HEK293T (cell line): ENCODE measurements at regions not wholly inside any gene's neighbourhood (a gene's known extent, or its start where the extent isn't known, plus 50 kb on each side); places are given as distances from the start of the nearest gene placed in this dataset.

ENCODE experiments used
- CTCF ChIA-PET: fragments of 350-600 bp; formaldehyde crosslinking; extraction: SDS; loops from one replicate; lab custom pipeline; 2021; ENCODE audit warnings: antibody characterized with exemption, inconsistent platforms; lab: Yijun Ruan, JAX
- POLR2A ChIA-PET: fragments of 350-600 bp; formaldehyde crosslinking; extraction: SDS; loops from one replicate; lab custom pipeline; 2020; ENCODE audit warnings: antibody characterized with exemption, inconsistent platforms; lab: Yijun Ruan, JAX
- DNase-seq: peaks from one replicate; pipeline ENCODE4 v3.0.0; 2012; ENCODE audit warnings: mixed read lengths; ENCODE audit errors: extremely low spot score
- ARNT ChIP-seq: fragments of 450-650 bp; IDR thresholded peaks from 2 replicates; pipeline ENCODE4 v1.6.1; 2017; ENCODE audit warnings: mild to moderate bottlenecking
- BHLHE40 ChIP-seq: fragments of 450-650 bp; IDR thresholded peaks from 2 replicates; pipeline ENCODE4 v1.6.1; 2016; ENCODE audit warnings: mild to moderate bottlenecking, moderate library complexity, borderline replicate concordance
- CTBP1 ChIP-seq: fragments of 450-650 bp; IDR thresholded peaks from 2 replicates; pipeline ENCODE4 v1.6.1; 2016; ENCODE audit warnings: borderline replicate concordance
- ELF4 ChIP-seq: fragments of 450-650 bp; IDR thresholded peaks from 2 replicates; pipeline ENCODE4 v1.6.1; 2017; ENCODE audit warnings: antibody characterized with exemption
- FOXA1 ChIP-seq: fragments of 450-650 bp; IDR thresholded peaks from 2 replicates; pipeline ENCODE4 v1.6.1; 2016; ENCODE audit warnings: mild to moderate bottlenecking
- FOXK2 ChIP-seq: fragments of 450-650 bp; IDR thresholded peaks from 2 replicates; pipeline ENCODE4 v1.6.1; 2016; ENCODE audit warnings: mild to moderate bottlenecking
- FOXM1 ChIP-seq: fragments of 450-650 bp; IDR thresholded peaks from 2 replicates; pipeline ENCODE4 v1.6.1; 2017; ENCODE audit warnings: mild to moderate bottlenecking, borderline replicate concordance
- HDGF ChIP-seq: fragments of 450-650 bp; IDR thresholded peaks from 2 replicates; pipeline ENCODE4 v1.6.1; 2017; ENCODE audit warnings: antibody characterized with exemption, borderline replicate concordance
- L3MBTL2 ChIP-seq: fragments of 450-650 bp; conservative IDR thresholded peaks from 2 replicates; pipeline ENCODE4 v1.6.1; 2016; ENCODE audit warnings: mild to moderate bottlenecking
- LEF1 ChIP-seq: fragments of 450-650 bp; IDR thresholded peaks from 2 replicates; pipeline ENCODE4 v1.6.1; 2017; ENCODE audit warnings: mild to moderate bottlenecking, borderline replicate concordance
- NFRKB ChIP-seq: fragments of 450-650 bp; IDR thresholded peaks from 2 replicates; pipeline ENCODE4 v1.6.1; 2016; ENCODE audit warnings: mild to moderate bottlenecking, moderate library complexity
- SP1 ChIP-seq: fragments of 450-650 bp; IDR thresholded peaks from 2 replicates; pipeline ENCODE4 v1.6.1; 2017
- SUZ12 ChIP-seq: fragments of 450-650 bp; IDR thresholded peaks from 2 replicates; pipeline ENCODE4 v1.6.1; 2016; ENCODE audit warnings: mild to moderate bottlenecking
- TARDBP ChIP-seq: fragments of 450-650 bp; IDR thresholded peaks from 2 replicates; pipeline ENCODE4 v1.6.1; 2016
- ZNF384 ChIP-seq: fragments of 450-650 bp; IDR thresholded peaks from 2 replicates; pipeline ENCODE4 v1.6.1; 2016
- TF ChIP-seq, protein P1 (sequence below): fragments of 450-650 bp; IDR thresholded peaks from 2 replicates; pipeline ENCODE4 v1.6.1; 2016

DNA sequence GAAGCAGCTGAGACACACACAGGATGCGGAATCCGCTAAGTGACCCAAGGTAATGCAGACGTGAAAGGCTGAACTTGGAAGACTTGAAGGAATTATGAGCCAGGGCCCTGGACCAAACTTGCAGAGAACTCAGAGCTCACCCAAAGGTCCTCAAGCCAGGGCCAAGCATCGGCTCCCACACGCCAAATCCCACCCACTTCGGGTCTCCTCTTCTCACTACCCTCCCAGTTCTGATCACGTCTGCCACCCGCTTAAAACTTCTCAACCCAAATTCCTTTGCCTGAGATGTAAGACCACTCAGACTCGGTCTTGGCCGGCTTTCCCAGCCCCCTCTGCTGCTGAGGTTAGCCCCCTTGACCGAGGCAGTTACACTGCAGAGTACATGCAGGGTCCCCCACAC is 130.1 kb downstream of the PSMG1 start:
- CTCF ChIA-PET: no interaction called here
- DNase-seq: no peak
- POLR2A ChIA-PET: no interaction called here
- TF ChIP-seq L3MBTL2 (no peak), FOXA1 (no peak), FOXK2 (no peak), CTBP1 (no peak), ELF4 (no peak), ZNF384 (no peak), ARNT (no peak), LEF1 (no peak), SUZ12 (no peak), SP1 (no peak), TARDBP (no peak), NFRKB (no peak), HDGF (no peak), FOXM1 (no peak), BHLHE40 (no peak)
- TF ChIP-seq, protein P1, sequence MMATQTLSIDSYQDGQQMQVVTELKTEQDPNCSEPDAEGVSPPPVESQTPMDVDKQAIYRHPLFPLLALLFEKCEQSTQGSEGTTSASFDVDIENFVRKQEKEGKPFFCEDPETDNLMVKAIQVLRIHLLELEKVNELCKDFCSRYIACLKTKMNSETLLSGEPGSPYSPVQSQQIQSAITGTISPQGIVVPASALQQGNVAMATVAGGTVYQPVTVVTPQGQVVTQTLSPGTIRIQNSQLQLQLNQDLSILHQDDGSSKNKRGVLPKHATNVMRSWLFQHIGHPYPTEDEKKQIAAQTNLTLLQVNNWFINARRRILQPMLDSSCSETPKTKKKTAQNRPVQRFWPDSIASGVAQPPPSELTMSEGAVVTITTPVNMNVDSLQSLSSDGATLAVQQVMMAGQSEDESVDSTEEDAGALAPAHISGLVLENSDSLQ: no peak

DNA sequence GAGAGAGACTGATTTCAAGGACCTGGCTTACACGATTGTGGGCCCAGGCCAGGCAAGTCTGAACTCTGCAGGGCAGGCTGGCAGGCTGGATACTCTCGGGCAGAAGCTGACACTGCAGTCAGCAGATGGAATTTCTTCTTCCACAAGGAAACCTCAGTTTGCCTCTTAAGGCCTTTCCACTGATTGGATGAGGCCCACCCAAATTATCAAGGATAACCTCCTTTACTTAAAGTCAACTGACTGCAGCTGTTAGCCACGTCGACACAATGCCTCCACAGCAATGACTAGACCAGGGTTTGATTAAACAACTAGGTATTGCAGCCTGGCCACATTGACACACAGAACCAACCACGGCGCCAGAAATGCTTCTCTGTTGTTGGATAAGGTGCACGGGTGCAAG is 130.5 kb downstream of the PSMG1 start:
- POLR2A ChIA-PET: no interaction called here
- CTCF ChIA-PET: no interaction called here
- no peak for DNase-seq
- TF ChIP-seq SP1 (no peak), CTBP1 (no peak), FOXK2 (no peak), FOXA1 (no peak), ARNT (no peak), NFRKB (no peak), TARDBP (no peak), ZNF384 (no peak), SUZ12 (no peak)

DNA sequence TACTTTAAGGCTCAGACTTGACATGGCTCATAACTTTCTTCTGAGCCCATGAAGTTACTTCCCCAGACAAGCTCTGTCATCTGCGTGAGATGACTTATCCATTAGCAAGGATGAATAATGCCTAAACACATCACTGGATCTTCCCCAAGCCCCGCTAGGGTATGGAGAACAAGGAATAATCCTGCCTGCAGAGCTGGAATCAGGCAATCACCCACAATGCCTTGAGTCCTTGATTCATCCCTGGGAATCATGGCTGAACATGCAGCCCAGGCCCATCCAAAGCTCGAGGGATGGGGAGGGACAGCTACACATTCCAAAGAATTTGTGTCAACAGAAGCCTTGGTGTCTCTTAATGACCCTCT is 131.7 kb downstream of the PSMG1 start:
- TF ChIP-seq ELF4 (no peak), FOXM1 (no peak), HDGF (no peak), CTBP1 (no peak), SUZ12 (no peak), FOXA1 (no peak), SP1 (no peak), ZNF384 (no peak), NFRKB (no peak), TARDBP (no peak)
- TF ChIP-seq, protein P1: no peak
- no peak for DNase-seq
- CTCF ChIA-PET: interaction anchor here (0.6 kb wide), 1 partner anchor 144 kb away, joined by 3 read pairs; no protein-coding TSS in a partner anchor
- POLR2A ChIA-PET: no interaction called here

DNA sequence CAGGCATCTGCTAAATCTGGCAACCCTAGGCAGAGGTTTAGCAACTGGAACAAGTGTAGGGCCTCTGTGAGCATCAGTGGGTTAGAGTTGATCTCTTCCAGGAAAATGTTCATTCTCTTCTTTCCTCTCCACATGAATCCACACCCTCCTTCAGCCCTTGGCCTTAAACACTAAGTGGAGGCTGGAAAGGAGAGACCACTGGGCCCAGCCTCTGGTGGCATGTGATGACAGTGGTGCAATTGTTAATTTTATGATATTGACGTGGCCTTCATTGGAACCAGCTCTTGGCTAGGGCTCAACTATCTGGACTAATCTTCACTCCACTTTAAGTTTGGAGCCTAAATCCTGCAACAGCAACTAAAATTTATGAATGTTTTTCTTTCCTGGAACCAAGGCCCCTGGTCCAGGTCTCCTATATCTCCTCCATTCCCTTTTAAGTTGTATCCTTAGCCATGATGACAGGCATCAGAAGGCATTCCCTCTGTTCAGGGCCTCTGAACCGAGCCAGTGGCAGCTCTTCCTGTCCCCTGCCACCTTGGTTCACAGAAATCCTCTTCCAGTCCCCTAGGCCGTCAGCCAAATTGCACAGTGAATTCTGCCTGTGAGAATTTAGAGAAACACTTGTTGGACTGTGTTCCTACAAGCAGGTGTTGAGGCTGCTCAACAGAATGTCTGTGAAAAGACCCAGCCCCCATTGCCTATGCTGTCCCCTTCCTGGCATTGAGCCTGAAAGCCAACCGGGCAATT is 132.2 kb downstream of the PSMG1 start:
- CTCF ChIA-PET: no interaction called here

DNA sequence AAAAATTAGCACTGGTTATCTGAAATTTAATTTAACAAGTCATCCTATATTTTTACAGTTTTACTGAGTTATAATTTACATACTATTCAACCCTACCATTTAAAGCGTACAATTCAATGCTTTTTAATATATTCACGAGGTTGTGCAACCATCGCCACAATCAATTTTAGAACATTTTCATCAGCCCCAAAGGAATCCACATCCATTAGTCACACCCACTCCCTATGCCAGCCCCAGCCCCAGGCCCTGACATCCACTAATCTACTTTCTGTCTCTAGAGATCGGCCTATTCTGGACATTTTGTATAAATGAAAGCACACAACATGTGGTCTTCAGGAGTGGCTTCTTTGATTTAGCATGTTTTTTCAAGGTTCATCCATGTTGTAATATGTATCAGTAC is 134.7 kb downstream of the PSMG1 start:
- TF ChIP-seq FOXA1: no peak
- TF ChIP-seq, protein P1: no peak
- no peak for TF ChIP-seq SUZ12
- TF ChIP-seq HDGF: no peak
- no peak for TF ChIP-seq FOXK2
- TF ChIP-seq TARDBP: no peak
- no peak for TF ChIP-seq SP1
- TF ChIP-seq NFRKB: no peak
- TF ChIP-seq FOXM1: no peak
- no peak for TF ChIP-seq ZNF384
- TF ChIP-seq BHLHE40: no peak
- TF ChIP-seq ELF4: no peak
- ChIA-PET POLR2A (no interaction called here), CTCF (no interaction called here)
- DNase-seq: no peak

More for the DNA sequence above, 132.2 kb downstream of the PSMG1 start:
- no peak for DNase-seq
- no peak for TF ChIP-seq FOXM1
- no peak for TF ChIP-seq FOXK2
- TF ChIP-seq ZNF384: no peak
- TF ChIP-seq SUZ12: no peak
- no peak for TF ChIP-seq HDGF
- no peak for TF ChIP-seq FOXA1
- TF ChIP-seq CTBP1: no peak
- no peak for TF ChIP-seq ELF4
- POLR2A ChIA-PET: no interaction called here

DNA sequence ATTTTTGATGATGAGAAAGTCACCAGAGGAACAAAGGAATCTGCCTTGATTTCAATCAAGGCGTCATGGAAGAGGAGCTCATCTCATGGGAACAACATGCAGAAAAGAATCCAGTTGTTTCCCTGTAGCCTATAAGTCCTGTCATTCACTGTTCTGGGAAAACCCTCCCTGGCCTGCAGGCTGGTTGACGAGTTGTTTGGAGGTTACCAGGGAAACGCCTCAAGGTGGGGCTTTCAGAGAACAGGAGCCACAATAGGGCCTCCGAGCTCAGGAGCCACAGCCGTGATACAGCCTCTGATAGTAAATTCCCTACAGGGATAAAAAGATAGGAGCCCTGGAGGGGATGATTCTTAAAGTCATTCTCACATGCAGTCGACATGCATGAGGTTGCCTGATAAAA is 135.2 kb downstream of the PSMG1 start:
- TF ChIP-seq SUZ12 (no peak), L3MBTL2 (no peak), FOXA1 (no peak), ZNF384 (no peak), FOXK2 (no peak), ELF4 (no peak), SP1 (no peak), BHLHE40 (no peak), LEF1 (no peak), TARDBP (no peak), HDGF (no peak), NFRKB (no peak), ARNT (no peak), CTBP1 (no peak)
- TF ChIP-seq, protein P1: no peak
- peak; percentile 28 for DNase-seq
- POLR2A ChIA-PET: no interaction called here
- CTCF ChIA-PET: no interaction called here
